Progenitor cell of endocrine pancreas (in vitro differentiated cells): ENCODE measurements at regions not wholly inside any gene's neighbourhood (a gene's known extent, or its start where the extent isn't known, plus 50 kb on each side); places are given as distances from the start of the nearest gene placed in this dataset.

Source experiments
- DNase-seq: peaks from one replicate; pipeline ENCODE4 v3.0.0; 2021; ENCODE audit warnings: low spot score; ENCODE audit not compliant: unreplicated experiment
- H3K27ac Mint-ChIP-seq: 2 replicates; pipeline ENCODE4 v1.8.0; 2021; ENCODE audit warnings: mild to moderate bottlenecking, moderate library complexity, mixed read lengths
- H3K27me3 Mint-ChIP-seq: 2 replicates; pipeline ENCODE4 v1.8.0; 2021; ENCODE audit warnings: mixed read lengths
- H3K36me3 Mint-ChIP-seq: 2 replicates; pipeline ENCODE4 v1.8.0; 2022; ENCODE audit warnings: mixed read lengths; ENCODE audit not compliant: insufficient read depth
- H3K4me1 Mint-ChIP-seq: 2 replicates; pipeline ENCODE4 v1.8.0; 2021; ENCODE audit warnings: low read depth, mixed read lengths
- H3K4me3 Mint-ChIP-seq: 2 replicates; pipeline ENCODE4 v1.8.0; 2021; ENCODE audit warnings: low read depth, mild to moderate bottlenecking, moderate library complexity, mixed read lengths
- H3K9me3 Mint-ChIP-seq: 2 replicates; pipeline ENCODE4 v1.8.0; 2021; ENCODE audit warnings: low read depth, mixed read lengths
- TF ChIP-seq, protein P1 (sequence below): fragments of 200-600 bp; sonication (generic); IDR thresholded peaks from one replicate; pipeline ENCODE4 v1.5.0; 2021; ENCODE audit warnings: antibody characterized with exemption, mild to moderate bottlenecking; ENCODE audit not compliant: unreplicated experiment

DNA sequence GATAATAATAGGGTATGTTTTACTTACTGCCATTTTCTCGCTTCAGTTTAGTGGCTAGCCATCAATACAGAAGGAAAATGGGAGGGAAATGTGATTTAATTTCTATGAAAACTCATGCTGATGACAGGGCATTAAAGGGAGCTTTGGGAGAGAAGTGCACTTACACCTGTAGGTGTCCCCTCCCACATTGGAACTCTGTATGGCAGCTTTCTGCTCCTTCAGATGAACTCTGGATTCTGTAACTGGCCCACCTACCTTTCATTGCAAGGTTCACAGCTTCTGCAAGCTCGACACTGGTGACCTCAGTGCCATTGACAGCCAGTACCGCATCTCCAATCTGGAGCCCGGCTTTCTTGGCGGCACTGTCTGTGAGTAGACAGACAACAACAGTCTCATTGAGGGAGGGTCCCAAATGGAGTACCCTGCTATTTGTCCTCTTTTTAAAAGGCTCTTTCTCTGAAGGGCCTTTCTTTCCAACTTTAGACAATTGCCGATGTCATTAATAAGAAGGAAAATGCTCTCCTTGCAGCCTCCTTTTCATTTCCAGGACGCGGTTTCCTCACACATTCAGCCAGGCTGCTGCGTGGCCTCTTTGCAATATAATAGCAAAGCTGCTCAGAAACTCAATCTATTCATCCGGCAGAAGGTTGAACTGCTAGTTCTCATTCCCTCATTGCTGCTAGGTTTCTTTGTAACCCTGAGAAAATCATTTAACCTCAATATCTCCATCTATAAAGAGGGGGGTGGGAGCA is 63.6 kb downstream of the NUDT12 start:
- no peaks in the 10 kb centered on the region for H3K36me3 Mint-ChIP-seq
- H3K27me3 Mint-ChIP-seq: no peaks in the 10 kb centered on the region
- H3K4me1 Mint-ChIP-seq: no peaks in the 10 kb centered on the region
- H3K27ac Mint-ChIP-seq: no peak overlapping the region
- no peak overlapping the region for H3K4me3 Mint-ChIP-seq
- no peak for DNase-seq
- no peaks in the 10 kb centered on the region for H3K9me3 Mint-ChIP-seq
- TF ChIP-seq, protein P1, sequence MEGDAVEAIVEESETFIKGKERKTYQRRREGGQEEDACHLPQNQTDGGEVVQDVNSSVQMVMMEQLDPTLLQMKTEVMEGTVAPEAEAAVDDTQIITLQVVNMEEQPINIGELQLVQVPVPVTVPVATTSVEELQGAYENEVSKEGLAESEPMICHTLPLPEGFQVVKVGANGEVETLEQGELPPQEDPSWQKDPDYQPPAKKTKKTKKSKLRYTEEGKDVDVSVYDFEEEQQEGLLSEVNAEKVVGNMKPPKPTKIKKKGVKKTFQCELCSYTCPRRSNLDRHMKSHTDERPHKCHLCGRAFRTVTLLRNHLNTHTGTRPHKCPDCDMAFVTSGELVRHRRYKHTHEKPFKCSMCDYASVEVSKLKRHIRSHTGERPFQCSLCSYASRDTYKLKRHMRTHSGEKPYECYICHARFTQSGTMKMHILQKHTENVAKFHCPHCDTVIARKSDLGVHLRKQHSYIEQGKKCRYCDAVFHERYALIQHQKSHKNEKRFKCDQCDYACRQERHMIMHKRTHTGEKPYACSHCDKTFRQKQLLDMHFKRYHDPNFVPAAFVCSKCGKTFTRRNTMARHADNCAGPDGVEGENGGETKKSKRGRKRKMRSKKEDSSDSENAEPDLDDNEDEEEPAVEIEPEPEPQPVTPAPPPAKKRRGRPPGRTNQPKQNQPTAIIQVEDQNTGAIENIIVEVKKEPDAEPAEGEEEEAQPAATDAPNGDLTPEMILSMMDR: no peak

DNA sequence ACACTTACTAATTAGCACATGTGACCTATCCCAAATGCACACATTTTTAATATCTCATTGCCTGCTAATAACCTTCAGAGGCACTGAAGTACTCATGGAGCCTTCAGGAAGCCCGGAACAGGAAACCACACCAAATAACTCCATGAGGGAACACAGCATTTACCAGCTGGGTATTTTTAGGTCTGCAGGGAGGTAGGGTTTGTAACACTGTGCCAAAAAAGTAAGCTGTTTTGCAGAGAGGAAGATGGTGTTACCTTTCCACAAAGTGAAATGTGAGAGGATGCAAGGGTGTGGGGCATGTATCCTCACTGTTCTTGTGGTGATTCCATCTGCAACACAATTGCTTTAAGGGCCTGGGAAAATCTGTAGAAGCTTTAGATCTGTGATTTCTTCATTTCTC is 64.4 kb downstream of the NUDT12 start:
- no peaks in the 10 kb centered on the region for H3K4me1 Mint-ChIP-seq
- no peak for DNase-seq
- no peaks in the 10 kb centered on the region for H3K36me3 Mint-ChIP-seq
- no peak overlapping the region for H3K4me3 Mint-ChIP-seq
- TF ChIP-seq, protein P1: no peak
- H3K9me3 Mint-ChIP-seq: no peaks in the 10 kb centered on the region
- H3K27ac Mint-ChIP-seq: no peak overlapping the region
- H3K27me3 Mint-ChIP-seq: no peaks in the 10 kb centered on the region

DNA sequence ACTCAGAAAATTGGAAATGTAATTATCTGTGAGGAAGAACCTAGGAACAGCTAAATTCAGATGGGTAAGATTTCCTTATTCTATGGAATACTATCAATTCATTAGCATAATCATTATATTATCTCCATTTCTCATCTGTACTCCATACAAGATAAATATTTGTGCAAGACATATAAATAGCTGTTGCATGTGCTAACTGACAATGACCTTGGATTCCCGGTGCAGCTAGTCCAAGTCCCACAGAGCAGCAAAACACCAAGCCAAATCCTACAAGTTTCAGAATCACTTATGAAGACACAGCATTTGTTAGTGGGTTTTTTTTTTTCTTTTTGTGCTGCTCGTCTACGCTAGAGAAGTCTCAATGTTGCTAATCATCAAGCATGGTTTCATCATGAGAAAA is 64.8 kb downstream of the NUDT12 start:
- Mint-ChIP-seq H3K9me3 (no peaks in the 10 kb centered on the region), H3K27ac (no peak overlapping the region), H3K36me3 (no peaks in the 10 kb centered on the region), H3K27me3 (no peaks in the 10 kb centered on the region), H3K4me1 (no peaks in the 10 kb centered on the region), H3K4me3 (no peak overlapping the region)
- TF ChIP-seq, protein P1: no peak
- DNase-seq: no peak

DNA sequence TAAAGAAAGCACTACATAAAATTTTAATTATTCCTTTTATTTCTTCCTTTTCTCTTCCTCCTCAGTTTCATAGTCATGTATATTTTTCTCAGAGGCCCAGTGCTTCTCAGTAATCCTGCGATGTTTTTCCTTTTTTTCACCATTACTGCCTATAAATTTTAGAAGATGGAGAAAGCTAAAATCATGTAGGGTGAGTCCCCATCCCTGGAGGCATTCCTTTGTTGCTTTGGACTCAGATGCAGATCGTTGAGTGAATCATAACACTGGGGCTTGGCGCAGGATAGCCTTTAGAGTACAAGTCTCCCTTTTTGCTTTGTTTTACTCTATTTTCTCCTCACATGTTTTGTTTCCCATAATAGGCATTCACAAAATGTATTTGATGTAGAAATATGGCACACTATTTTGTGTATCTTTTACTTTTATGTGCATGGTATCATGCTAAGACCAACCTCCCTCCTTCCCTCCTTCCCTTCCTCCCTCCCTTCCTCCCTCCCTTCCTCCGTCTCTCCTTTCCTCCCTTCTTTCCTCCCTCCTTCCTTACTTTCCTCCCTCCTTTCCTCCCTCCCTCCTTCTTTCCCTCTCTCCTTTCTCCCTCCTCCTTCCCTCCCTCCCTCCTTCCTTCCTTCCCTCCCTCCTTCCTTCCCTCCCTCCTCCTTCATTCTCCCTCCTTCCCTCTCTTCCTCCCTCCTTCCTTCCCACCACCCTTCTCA is 72.4 kb downstream of the NUDT12 start:
- H3K4me1 Mint-ChIP-seq: peaks cover 5% of the 10 kb centered on the region
- no peaks in the 10 kb centered on the region for H3K9me3 Mint-ChIP-seq
- no peak for DNase-seq
- no peak overlapping the region for H3K4me3 Mint-ChIP-seq
- H3K27ac Mint-ChIP-seq: no peak overlapping the region
- no peaks in the 10 kb centered on the region for H3K36me3 Mint-ChIP-seq
- H3K27me3 Mint-ChIP-seq: no peaks in the 10 kb centered on the region
- TF ChIP-seq, protein P1: no peak

DNA sequence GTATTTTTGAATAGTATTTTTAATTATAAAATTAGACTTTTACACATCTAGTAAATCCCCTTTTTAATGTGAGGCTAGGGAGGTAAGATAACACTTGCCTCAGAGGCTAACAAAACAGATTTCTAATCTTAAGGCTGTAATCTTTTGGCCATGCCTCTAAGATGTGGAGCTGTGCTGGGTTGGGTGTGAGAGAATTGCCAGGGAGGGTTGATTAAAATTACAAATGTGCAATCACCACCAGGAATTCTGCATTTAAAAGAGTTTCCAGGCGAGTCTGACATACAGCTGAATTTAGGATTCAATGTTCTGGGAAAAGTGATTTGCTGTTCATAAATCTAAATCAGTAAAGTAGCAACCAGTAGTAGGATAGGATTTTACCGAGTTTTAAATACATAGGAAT is 73.3 kb downstream of the NUDT12 start:
- TF ChIP-seq, protein P1: no peak
- H3K9me3 Mint-ChIP-seq: no peaks in the 10 kb centered on the region
- H3K36me3 Mint-ChIP-seq: no peaks in the 10 kb centered on the region
- no peak overlapping the region for H3K4me3 Mint-ChIP-seq
- no peak for DNase-seq
- peaks cover 5% of the 10 kb centered on the region for H3K4me1 Mint-ChIP-seq
- no peaks in the 10 kb centered on the region for H3K27me3 Mint-ChIP-seq
- no peak overlapping the region for H3K27ac Mint-ChIP-seq
